GM20431 (cell line): ENCODE measurements at regions not wholly inside any gene's neighbourhood (a gene's known extent, or its start where the extent isn't known, plus 50 kb on each side); places are given as distances from the start of the nearest gene placed in this dataset.

Experiments used
- in situ Hi-C: fragments of 300-500 bp; cut with MseI, MboI; formaldehyde crosslinking; loops from one replicate; pipeline ENCODE4 v1.15.0; 2020; ENCODE audit warnings: low sequenced_read_pairs; ENCODE audit not compliant: unreplicated experiment

GRCh38 chr5:66520854-66521253 is 75.3 kb upstream of the MAST4 start:
- in situ Hi-C loops, result no loop called here

GRCh38 chr5:66527478-66528035 is 68.6 kb upstream of the MAST4 start:
- in situ Hi-C loops, result no loop called here

- in situ Hi-C loops, result no loop called here
These were observed 67.0 kb upstream of the MAST4 start for GRCh38 chr5:66529182-66529581.

- in situ Hi-C loops, result no loop called here
These were observed 66.5 kb upstream of the MAST4 start for GRCh38 chr5:66529704-66530103.

GRCh38 chr5:66538126-66538525 is 58.1 kb upstream of the MAST4 start:
- in situ Hi-C loops, result no loop called here

- in situ Hi-C loops, result no loop called here
These were observed 57.7 kb upstream of the MAST4 start for GRCh38 chr5:66538531-66538930.

- in situ Hi-C loops, result no loop called here
These were observed 56.1 kb upstream of the MAST4 start for GRCh38 chr5:66540078-66540477.

- in situ Hi-C loops, result no loop called here
These were observed 53.5 kb upstream of the MAST4 start for GRCh38 chr5:66542711-66543110.
